ENCODE measurements at regions not wholly inside any gene's neighbourhood (a gene's known extent, or its start where the extent isn't known, plus 50 kb on each side); places are given as distances from the start of the nearest gene placed in this dataset.

DNA sequence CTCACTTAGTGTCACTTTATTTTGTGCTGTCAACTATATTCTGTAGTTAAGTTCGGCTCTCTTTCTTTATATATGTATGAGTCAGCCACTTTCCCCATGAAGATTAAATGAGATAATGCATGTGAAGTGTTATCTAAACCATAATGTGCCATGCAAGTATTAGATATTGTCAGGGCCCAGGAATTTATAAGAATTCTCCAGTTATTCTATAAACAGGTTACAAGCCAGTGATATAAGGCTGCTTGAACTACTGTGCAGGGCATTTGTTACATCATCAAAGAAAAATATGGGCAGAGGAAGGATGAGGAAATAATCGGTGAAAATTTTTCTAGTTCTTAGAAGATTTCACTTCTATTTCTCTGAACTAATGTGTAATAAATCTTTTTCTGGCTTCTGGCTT, 1049.0 kb upstream of the NR2F2 start:
- Mint-ChIP-seq H3K4me1 (peaks cover 11% of the 10 kb centered on the region), H3K36me3 (ENCODE audit: low read depth) (no peaks in the 10 kb centered on the region), H3K27me3 (peaks cover 14% of the 10 kb centered on the region), H3K27ac (no peak overlapping the region), H3K4me3 (no peak overlapping the region), H3K9me3 (no peaks in the 10 kb centered on the region)
- ATAC-seq (no peak), DNase-seq (no peak)

DNA sequence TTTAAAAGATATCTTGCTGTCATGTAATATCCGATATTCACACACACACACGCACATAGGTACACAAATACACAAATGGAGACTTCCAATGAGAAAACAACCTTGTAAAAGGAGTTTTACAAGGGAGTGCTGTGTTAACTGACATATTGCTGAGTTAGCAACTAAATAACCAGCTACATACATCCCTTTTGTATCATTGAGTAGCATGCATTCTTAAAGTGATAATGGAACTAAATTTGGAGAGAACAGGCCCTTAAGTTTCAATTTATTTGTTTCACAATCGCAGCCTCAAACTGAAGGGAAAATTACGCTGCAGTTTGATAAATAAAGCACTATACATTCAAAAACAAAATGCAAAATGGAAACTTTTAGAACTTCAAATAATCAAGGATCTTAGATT, 1046.0 kb upstream of the NR2F2 start:
- DNase-seq, result no peak
- peaks cover 26% of the 10 kb centered on the region for H3K27me3 Mint-ChIP-seq
- H3K4me3 Mint-ChIP-seq, result no peak overlapping the region
- H3K36me3 Mint-ChIP-seq (ENCODE audit: low read depth), result no peaks in the 10 kb centered on the region
- no peak overlapping the region for H3K27ac Mint-ChIP-seq
- H3K4me1 Mint-ChIP-seq, result peaks cover 11% of the 10 kb centered on the region
- H3K9me3 Mint-ChIP-seq, result no peaks in the 10 kb centered on the region
- no peak for ATAC-seq

DNA sequence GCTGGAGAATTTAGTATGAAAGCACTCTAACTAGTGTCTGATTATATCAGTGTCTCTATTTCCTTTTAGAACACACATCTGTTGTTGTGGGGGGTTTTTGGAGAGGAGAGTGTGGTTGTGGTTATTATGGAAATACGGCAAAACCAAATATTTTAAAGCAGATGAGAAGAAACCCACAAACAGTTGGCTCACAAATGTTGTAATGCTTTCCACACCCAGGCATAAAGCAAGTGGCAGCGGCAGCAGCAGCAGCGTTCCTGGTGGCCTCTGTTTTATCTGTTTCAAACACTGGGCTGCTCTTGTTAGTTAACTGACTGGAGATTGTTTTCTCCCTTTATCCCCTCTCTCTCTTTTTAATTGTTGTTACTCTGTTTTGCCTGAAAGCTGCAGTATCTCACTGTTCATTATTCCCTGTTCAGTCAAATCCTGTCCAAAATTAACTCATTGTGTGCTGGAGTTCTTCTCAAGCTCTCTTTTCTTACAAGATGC, 1045.5 kb upstream of the NR2F2 start:
- peaks cover 11% of the 10 kb centered on the region for H3K4me1 Mint-ChIP-seq
- no peak overlapping the region for H3K4me3 Mint-ChIP-seq
- H3K36me3 Mint-ChIP-seq (ENCODE audit: low read depth), result no peaks in the 10 kb centered on the region
- H3K9me3 Mint-ChIP-seq, result no peaks in the 10 kb centered on the region
- peak; percentile 54 for ATAC-seq
- no peak overlapping the region for H3K27ac Mint-ChIP-seq
- DNase-seq, result peak; percentile 5
- peaks cover 26% of the 10 kb centered on the region for H3K27me3 Mint-ChIP-seq

DNA sequence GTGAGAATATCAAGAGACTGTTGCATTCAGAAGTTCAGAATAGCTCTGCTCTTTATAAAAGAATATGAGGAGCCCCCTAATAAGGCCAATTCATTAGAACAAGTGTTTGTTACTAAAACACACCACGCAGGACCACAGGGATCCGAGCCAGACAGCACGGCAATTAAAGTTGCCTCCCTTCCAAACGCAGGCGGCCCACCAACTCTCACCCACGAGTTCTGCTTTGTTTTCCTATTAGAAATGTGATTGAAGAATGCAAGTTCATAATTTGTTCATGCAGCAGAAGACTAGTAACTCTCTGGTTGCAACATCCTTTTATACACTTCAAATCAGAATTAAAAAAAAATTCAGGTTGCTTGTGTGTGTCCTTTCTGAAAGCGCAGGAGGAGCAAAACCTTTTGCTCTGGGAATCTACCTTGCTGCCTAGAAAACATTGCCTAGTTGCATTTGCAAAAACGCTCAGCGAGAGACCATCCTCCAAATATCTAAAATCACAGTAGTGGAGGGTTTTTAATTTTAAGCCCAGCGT, 1044.1 kb upstream of the NR2F2 start:
- ATAC-seq, result no peak
- H3K4me1 Mint-ChIP-seq, result peaks cover 11% of the 10 kb centered on the region
- DNase-seq, result no peak
- no peaks in the 10 kb centered on the region for H3K36me3 Mint-ChIP-seq (ENCODE audit: low read depth)
- H3K9me3 Mint-ChIP-seq, result no peaks in the 10 kb centered on the region
- H3K27me3 Mint-ChIP-seq, result peaks cover 25% of the 10 kb centered on the region
- no peak overlapping the region for H3K27ac Mint-ChIP-seq
- no peak overlapping the region for H3K4me3 Mint-ChIP-seq

DNA sequence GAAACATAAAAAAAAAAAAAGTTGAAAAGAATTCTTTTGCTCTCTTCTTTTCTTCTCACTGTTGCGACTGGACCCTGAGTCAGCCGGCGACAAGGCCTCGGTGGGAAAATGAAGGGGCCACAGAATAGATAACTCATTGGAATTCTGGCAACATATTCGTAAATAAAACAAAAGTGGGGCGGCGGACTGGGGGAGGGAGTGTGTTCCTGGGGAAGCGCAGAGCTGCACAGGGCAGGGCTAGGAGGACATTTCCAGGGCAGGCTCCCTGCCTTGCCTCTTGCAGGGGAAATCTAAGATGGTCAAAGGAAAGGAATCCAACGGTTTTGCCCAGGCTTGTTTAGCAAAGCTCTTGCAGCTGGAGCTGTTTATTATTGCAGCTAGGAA, 1042.8 kb upstream of the NR2F2 start:
- H3K9me3 Mint-ChIP-seq, result no peaks in the 10 kb centered on the region
- H3K4me1 Mint-ChIP-seq, result peaks cover 11% of the 10 kb centered on the region
- H3K4me3 Mint-ChIP-seq, result no peak overlapping the region
- no peak for DNase-seq
- no peak overlapping the region for H3K27ac Mint-ChIP-seq
- H3K36me3 Mint-ChIP-seq (ENCODE audit: low read depth), result no peaks in the 10 kb centered on the region
- no peak for ATAC-seq
- H3K27me3 Mint-ChIP-seq, result peaks cover 32% of the 10 kb centered on the region

DNA sequence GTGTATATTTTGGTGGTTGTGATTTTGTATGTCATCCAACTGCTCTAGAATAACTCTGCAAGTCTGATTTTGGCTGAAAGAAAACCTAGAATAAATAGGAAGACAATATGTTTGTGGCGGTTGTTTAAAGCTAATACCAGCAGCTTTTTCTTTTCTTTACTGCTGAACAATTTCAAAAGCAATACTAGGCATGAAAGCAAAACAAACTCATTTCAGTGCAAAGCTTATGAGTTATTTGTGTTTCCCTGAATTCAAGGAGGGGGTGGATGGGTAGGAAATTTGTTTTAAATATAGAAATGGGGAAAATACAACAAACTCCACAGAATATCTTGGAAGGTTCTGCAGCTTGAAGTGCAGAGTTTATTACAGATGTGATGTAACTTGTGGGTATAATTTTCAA, 1041.9 kb upstream of the NR2F2 start:
- ATAC-seq (no peak), DNase-seq (no peak)
- H3K4me1 Mint-ChIP-seq, result peaks cover 11% of the 10 kb centered on the region
- no peak overlapping the region for H3K4me3 Mint-ChIP-seq
- no peaks in the 10 kb centered on the region for H3K36me3 Mint-ChIP-seq (ENCODE audit: low read depth)
- H3K27me3 Mint-ChIP-seq, result peaks cover 38% of the 10 kb centered on the region
- no peaks in the 10 kb centered on the region for H3K9me3 Mint-ChIP-seq
- H3K27ac Mint-ChIP-seq, result no peak overlapping the region

DNA sequence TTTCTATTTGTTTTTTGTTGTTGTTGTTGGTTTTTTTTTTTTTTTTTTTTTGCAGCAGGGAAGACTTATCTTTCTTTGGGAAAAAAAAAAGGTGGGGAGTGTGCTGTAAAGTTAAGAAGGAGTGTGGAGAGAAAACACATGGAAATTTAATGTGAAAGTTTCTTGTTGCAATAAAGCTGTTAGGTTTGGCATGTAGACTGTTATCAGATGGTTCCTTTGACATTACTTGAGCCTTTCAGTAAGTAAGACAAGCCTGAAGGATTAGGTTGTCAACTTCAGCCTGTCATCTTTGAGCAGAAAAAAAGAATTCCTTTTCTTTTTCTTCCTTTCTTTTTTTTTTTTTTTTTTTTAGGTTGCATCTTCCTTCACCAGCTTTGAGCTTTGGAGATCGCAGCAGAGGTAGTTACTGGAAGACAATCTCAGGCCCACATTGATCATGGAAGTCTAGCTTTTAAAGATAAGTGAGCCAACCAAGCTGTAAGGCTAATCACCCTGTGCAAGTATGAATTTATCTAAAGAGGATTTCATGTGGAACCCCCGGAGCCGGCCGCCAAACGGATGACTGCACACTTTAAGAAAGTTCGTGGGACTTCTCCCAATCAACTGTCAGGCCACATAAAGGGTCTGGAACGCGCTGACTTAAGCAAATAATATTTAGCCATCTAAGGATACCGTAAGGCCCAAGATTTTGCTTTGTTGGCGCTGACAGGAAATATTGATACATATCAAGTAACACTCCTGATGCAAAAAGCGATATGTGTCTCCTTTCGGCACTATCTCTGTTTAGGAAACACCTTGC, 1040.1 kb upstream of the NR2F2 start:
- Mint-ChIP-seq H3K27me3 (peaks cover 47% of the 10 kb centered on the region), H3K4me1 (peaks cover 2% of the 10 kb centered on the region), H3K9me3 (no peaks in the 10 kb centered on the region), H3K4me3 (no peak overlapping the region), H3K36me3 (ENCODE audit: low read depth) (no peaks in the 10 kb centered on the region), H3K27ac (no peak overlapping the region)
- ATAC-seq (no peak), DNase-seq (no peak)

DNA sequence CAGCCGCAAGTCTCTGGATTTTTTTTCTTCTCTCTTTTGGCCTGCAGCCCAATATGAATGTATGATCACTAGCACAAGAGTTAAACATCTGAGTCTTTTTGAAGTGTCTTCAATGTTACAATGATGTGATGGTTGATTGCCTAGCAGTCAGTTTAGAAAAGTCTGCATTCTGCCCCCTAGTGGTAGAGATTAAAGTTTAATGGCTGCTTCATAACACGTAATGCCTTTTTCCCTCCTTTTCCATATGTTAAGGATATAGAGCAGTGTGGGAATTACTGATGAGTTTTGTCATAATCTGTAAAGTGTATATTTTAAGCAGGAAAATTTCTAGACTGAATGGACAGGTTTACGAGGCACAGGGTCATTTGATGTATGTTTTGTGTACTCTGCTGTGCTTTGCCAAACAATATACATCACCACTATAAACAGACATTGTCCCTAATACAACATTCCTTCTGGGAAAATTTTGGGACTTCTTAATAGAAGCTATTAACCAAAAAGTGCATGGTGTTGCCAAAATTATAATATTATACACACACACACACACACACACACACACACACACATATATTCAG, 1038.5 kb upstream of the NR2F2 start:
- Mint-ChIP-seq H3K9me3 (no peaks in the 10 kb centered on the region), H3K4me1 (no peaks in the 10 kb centered on the region), H3K4me3 (no peak overlapping the region), H3K27me3 (peaks cover 53% of the 10 kb centered on the region), H3K36me3 (ENCODE audit: low read depth) (no peaks in the 10 kb centered on the region), H3K27ac (no peak overlapping the region)
- ATAC-seq (no peak), DNase-seq (no peak)

DNA sequence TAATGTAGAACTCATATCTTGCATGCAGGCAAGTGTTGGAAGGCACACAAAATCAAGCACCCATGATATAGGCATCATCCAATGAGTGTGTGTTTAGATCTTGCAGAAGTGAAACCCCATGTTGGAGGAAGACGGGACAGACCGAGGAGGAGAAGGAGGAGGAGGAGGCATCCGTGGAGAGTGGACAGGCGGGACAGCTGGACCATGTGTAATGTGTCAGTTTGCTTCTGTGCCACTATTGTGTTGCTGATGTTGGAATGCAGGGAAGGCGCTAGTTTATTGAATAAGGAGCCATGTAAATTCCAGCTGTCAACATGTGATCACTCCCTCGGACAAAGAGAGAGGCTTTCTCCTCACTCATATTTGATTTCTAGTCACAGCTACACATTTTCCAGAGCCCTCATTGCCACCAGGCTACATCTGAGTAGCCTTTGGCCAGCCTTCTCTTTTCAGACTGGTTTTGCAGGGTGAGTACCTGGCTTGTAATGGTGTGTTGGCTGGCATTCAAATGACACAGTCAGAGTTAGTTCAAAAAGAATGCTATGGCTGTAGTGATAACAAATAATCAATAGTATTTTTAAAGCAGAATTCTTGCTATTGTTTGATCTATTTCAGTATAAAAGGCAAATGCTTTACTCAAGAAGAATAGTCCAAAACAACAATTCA, 1037.6 kb upstream of the NR2F2 start:
- peaks cover 52% of the 10 kb centered on the region for H3K27me3 Mint-ChIP-seq
- no peak overlapping the region for H3K4me3 Mint-ChIP-seq
- no peak overlapping the region for H3K27ac Mint-ChIP-seq
- no peaks in the 10 kb centered on the region for H3K36me3 Mint-ChIP-seq (ENCODE audit: low read depth)
- no peaks in the 10 kb centered on the region for H3K9me3 Mint-ChIP-seq
- ATAC-seq (no peak), DNase-seq (no peak)
- peaks cover 2% of the 10 kb centered on the region for H3K4me1 Mint-ChIP-seq

DNA sequence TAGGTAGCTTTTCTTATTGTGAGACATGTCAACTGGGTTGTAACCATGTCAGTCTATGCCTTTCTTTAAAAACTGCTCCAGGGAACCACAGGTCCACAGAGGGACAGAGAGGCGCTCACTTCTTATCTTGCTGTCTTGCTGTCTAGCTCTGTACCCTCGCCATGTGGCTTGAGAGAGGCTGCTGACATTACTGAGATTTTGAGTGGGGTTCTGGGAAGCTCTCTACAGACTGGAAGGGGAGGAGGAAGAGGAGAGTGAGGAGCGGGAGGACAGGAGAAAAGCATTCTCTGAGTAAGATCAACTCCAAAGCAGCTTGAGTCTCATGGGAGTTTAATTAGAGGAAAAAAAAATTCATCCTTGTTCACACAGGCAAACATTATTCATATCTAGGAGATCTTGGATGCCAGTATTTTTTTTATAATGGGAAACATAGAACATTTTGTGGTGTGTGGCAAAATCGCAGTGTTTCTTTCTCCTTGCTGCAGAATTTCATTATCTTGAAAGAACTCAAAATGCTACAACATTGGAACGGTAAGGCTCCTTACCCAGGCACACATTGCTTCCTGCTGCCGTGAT, 1037.0 kb upstream of the NR2F2 start:
- Mint-ChIP-seq H3K4me3 (no peak overlapping the region), H3K4me1 (peaks cover 6% of the 10 kb centered on the region), H3K36me3 (ENCODE audit: low read depth) (no peaks in the 10 kb centered on the region), H3K27ac (no peak overlapping the region), H3K27me3 (peaks cover 46% of the 10 kb centered on the region), H3K9me3 (no peaks in the 10 kb centered on the region)
- no peak for ATAC-seq
- no peak for DNase-seq

DNA sequence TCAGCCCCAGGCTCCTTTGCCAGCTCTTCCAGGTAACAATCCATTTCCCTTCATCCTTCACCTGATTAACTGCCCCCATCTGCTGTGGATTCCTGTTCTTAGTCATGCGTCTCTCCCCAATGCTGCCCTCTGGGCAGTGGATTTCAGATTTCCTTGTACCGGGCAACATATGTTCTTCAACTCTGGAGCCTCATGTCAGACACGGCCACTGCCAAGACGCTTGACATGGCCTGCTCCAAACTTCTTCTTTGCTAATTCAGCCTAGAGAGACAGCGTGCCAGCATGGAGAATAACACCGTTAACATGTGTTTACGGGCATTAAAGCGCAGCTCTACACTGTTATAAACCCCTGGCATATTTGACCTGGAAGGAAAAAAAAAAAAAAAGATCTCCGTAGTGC, 1035.1 kb upstream of the NR2F2 start:
- Mint-ChIP-seq H3K27ac (no peak overlapping the region), H3K36me3 (ENCODE audit: low read depth) (no peaks in the 10 kb centered on the region), H3K27me3 (peaks cover 43% of the 10 kb centered on the region), H3K9me3 (no peaks in the 10 kb centered on the region), H3K4me3 (no peak overlapping the region), H3K4me1 (peaks cover 9% of the 10 kb centered on the region)
- ATAC-seq (no peak), DNase-seq (no peak)

DNA sequence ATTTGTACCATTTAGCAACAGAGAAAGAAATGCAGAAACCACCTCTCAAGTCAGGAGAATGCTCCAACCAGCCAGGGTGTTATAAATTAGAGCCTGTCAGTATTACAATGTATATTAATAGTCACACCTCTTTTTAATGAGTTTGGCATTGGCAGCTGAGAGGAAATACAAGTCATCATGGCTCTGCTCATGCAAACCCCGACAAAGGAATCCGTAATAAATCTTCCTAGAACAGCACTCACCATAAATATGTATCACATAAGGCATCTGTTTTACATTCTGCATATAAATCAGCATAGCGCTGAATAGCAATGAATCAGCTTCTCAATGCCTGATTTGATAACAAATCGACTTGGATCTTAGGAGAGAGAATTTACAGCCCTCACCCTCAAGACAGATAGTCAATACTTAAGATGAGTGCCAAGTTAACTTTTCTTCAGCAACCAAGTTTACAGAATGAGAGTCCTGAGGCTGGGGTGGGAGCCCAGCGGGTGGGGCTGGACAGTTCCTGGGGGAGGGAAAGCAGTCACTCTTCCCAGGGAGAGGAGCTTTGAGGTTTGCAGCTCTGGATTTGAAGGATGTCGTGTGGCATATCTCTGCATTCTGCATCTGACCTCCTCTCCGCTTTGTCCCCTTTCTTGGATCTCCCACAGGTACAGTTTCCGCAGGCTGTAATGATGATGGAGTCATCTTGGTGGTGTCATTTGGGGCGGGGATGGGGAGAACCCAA, 1034.4 kb upstream of the NR2F2 start:
- no peak overlapping the region for H3K4me3 Mint-ChIP-seq
- ATAC-seq, result no peak
- no peaks in the 10 kb centered on the region for H3K36me3 Mint-ChIP-seq (ENCODE audit: low read depth)
- no peaks in the 10 kb centered on the region for H3K9me3 Mint-ChIP-seq
- H3K4me1 Mint-ChIP-seq, result peaks cover 9% of the 10 kb centered on the region
- H3K27ac Mint-ChIP-seq, result no peak overlapping the region
- peaks cover 43% of the 10 kb centered on the region for H3K27me3 Mint-ChIP-seq
- DNase-seq, result no peak

DNA sequence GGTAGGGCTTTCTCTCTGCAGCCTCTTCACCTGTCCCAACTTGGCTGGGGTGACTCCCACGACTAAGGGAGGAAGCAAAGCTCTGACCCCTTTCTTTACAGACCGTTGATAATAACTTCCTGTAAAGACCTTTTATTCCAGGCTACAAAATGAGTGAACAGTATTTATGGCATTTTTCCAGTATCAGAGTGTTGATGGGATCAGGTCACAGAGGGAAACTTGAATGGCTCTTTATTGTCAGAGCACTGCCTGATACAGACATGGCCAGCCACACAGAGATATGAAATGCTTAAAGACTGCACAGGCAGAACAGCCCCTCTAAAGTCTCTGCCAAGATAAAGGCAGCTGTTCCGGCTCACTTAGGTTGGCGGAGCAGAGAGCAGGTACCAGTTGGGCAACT, 1033.9 kb upstream of the NR2F2 start:
- Mint-ChIP-seq H3K27me3 (peaks cover 46% of the 10 kb centered on the region), H3K4me1 (peaks cover 9% of the 10 kb centered on the region), H3K27ac (no peak overlapping the region), H3K9me3 (no peaks in the 10 kb centered on the region), H3K36me3 (ENCODE audit: low read depth) (no peaks in the 10 kb centered on the region), H3K4me3 (no peak overlapping the region)
- DNase-seq, result no peak
- no peak for ATAC-seq

DNA sequence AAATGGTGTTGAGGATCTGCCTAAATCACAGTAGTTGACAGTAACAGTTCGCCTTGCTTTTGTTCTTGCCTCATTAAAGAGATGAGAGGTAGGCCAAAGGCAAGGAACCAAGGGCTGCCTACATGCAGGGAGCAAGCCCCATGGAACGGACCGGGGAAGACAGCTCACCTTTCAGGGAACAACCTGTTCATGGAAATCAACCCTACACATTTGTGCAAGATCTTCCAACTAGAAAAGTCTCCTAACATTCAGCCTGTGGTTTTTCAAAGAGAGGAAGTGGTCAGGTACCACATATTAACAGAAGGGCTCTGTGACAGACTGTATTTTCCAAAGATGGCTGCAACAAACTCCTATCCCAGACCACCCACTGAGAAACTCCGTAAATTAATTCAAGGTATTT, 1031.8 kb upstream of the NR2F2 start:
- H3K27me3 Mint-ChIP-seq, result peaks cover 40% of the 10 kb centered on the region
- peaks cover 12% of the 10 kb centered on the region for H3K4me1 Mint-ChIP-seq
- H3K4me3 Mint-ChIP-seq, result no peak overlapping the region
- ATAC-seq, result no peak
- no peaks in the 10 kb centered on the region for H3K9me3 Mint-ChIP-seq
- no peak overlapping the region for H3K27ac Mint-ChIP-seq
- DNase-seq, result no peak
- H3K36me3 Mint-ChIP-seq (ENCODE audit: low read depth), result no peaks in the 10 kb centered on the region

All from activated naive CD8-positive, alpha-beta T cell treated with anti-CD3 and anti-CD28 coated beads, Interleukin-2, amount 50 U/mL, for 24 hours (primary cell).